ENCODE measurements at regions not wholly inside any gene's neighbourhood (a gene's known extent, or its start where the extent isn't known, plus 50 kb on each side); places are given as distances from the start of the nearest gene placed in this dataset.

DNA sequence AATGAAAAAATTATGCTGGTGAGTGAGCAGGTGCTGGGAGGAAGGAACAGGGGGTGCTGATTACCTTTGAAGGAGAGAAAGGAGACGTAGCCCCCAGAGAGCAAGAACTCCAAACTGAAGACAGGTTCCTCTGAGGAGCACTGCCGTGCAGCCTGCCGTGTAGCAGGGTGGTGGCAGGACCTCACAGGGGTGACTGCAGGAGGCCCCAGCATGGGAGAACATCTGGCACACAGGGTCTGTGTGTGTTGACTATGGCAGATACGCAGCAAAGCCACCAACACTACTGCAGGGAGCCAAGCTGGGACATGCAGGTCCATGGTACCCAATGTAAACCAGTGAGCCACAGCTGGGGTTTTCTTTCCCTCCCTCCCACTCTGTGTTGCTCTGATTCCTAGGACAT is 192.1 kb upstream of the PDE1C start:
- DNase-seq: no peak

DNA sequence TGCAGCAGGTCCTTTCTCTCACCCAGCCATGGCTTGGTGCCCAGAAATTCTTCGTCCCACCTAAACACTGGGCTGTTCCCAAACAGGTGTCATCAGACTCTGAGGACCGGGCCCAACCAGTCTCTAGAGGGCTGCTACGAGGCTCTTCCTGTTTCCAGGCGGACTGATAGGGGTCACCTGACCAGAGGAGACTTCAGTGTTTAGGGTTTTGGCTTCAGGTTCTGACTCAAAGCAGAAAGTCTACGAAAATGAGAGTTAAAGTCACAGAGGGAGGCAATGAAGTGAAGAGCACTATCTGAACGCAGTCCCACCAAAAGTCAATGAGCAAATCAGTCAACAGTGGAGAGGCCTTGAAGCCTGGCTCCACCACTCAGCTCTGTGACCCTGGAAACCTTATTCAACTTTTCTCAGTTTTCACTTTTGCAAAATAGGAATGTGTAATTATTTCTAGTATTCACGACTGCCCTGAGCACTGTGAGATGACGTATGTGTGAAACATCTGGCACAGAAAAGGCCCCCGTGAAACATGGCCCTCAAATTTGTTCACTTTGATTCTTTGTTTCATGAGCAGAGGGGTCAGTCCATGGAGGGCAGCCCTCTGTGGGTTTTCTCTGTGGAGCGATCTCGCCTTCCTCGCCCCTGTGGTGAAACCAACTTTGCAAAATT is 189.9 kb upstream of the PDE1C start:
- DNase-seq: no peak

DNA sequence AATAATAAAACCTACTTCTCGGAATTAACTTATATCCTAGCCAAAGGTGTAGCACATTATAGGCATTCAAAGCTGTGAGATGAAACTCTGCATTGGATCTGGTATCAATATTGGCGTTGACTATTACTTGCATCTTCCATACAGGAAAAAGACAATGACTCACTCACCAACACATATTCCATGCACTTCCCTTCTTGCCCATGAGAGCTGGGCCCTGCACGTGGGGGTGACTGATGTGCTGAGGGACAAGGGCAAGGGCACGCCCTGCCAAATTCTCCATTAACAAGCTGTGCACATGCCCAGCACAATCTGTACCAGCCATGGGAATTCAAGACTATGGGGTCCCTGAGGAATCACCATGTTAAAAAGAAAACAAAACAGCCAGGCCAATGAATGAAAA is 188.1 kb upstream of the PDE1C start:
- no peak for DNase-seq

DNA sequence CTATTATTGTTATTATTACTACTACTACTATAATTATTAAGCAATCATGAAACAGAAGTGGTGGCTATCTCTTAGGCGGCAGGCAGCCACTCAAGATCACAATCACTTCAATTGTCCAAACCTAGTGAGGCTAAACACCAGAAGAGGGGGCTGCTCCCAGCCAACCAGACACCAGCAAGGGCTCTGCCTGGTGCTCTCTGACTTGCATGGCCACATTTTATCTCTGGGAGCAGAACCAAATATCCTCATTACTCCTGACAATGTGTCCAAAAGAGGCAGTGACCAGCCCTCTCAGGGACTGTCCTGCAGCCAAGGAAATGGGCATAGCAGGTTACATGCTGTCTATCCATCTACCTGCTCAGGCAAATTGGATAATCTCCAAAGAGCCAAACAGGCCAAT is 187.4 kb upstream of the PDE1C start:
- DNase-seq: no peak

DNA sequence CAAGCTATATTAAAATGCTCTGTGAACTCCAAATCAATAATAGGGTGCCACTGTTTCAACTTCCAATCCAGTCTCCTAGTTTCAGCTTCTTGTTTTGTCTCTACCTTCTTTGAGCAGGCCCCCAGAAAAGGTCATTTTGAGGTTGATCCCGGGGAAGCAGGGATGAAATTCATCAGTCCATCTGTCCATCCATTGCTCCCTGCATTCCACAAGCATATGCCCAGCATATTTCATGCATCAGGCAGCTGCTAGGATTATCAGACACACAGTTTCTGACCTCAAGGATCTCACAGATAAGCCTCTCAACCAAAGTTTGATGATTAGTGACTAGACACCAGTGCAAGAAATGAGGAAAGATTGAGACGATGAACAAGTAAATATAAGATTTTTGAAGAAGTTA is 186.6 kb upstream of the PDE1C start:
- no peak for DNase-seq

DNA sequence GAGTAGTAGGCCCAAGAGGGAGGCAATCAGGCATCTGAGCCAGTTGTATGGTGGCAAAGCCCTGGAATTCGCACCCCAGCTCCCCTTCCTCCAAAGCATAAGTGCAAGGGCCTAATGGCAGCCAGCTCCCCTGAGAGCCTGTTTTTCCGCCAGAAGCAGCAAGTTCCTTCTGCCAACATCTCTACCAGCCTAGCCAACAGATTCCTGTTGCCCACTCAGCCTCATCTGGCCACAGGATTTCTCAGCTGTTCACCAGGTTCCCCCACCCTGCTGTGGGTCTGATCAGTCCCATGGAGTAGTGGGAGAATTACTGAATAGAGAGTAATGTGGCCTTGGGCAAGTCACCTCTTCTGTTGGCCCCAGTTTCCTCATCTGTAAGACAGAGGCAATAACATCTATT is 186.2 kb upstream of the PDE1C start:
- no peak for DNase-seq

DNA sequence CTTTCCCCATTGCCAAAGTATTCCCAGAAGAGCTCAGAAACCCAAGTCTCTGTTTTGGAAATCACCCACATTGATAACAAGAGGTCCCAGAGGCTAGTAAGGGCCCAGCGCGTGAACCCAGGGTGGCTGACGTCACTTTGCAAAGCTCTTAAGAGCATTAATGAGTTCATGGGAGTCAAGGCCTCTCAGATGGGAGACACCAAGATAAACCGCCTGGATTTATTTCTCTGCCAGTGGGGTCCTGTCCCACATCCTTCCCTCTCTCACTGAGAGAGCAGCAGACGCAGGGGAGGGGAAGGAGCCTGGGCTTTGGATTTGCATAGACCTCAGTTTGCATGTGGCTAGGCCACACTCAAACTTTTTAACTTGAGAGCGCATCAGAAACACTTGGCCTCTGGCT is 184.8 kb upstream of the PDE1C start:
- DNase-seq: no peak

DNA sequence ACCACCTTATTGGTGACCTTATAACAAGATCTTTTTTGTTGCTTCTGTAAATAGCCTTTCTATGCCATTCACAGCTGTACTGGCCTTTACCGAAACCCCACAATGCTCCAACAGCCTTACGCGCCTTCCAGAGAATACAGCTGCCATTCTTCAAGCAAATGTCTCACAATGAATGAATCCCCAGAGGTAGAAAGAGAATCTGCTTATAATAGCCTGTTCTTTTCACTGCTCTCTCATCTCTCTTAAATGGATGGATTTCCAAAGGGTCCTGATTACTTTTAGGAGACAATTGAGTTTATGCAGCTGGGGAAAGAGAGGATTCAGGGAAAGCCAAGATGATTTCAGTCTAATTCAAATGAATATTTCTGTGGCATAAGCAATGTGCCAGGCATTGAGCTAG is 183.1 kb upstream of the PDE1C start:
- no peak for DNase-seq

DNA sequence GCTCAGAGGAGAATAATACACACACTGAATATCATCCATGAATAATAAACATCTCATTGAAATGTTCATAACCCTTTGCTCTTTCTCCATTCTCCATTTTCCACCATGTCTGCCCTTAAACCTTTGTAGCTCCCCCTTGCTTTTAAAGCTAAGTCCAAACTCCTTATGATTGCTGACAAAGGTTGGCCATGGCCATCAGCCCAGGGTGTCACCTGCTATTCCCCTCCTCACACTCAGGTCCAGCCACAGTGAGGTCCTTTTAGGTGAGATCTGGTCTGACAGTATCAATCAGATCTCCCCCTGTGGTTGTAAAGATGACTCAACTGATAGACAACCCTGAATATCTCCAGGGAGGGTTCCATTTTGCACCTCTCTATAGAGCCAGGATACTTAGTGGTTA is 181.5 kb upstream of the PDE1C start:
- DNase-seq: no peak

DNA sequence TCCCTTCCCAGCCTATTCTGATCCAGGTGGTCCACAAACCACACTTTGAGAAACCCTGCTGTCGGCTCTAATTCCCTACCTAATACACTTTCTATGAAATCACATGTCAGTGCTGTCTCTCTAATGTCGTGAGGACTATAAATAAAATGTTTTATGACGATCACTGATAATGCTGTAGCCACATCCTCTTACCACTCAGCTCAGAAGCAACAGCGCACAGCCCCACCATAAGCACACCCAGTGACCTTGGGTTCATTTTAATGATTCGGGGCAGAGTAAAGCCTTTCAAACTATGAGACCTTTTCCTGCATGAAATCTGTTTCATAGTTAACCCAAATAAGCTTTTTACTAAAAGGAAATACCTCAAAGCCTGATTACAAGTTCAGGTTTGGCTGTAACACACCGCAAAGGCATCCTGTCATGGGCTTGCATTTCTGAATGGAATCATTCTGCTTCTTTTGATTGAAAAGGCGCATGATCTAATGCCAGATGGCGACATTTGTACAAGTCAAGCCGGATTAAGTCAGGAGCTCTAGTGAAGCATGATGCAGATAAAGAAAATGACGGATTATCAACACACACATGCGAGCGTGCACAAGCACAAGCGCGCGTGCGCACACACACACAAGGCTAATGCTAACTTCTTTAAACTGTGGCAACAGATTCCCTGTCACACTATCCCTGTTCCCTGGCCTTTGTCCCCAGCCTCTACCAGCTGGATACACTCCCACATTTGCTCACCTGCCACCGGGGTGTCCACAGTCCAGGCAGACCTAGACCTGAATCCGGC is 180.5 kb upstream of the PDE1C start:
- no peak for DNase-seq

DNA sequence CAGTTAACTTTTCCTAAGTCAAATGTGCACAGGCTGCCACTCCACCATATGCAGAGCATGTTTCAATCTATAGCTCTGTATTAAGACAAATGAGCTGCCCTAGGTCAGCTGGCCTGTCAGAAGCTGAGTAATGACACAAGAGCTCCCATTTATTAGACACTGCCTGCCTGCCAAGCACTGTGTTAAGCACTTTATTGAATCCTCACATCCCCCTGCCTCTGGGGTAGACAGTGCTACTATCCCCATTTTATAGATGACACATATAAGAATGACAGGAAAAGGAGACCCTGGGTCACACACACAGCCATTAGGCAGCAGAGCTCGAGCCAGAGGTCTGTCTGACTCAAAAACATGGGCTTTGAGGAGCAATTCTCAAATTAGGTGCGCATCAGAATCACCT is 179.8 kb upstream of the PDE1C start:
- no peak for DNase-seq

DNA sequence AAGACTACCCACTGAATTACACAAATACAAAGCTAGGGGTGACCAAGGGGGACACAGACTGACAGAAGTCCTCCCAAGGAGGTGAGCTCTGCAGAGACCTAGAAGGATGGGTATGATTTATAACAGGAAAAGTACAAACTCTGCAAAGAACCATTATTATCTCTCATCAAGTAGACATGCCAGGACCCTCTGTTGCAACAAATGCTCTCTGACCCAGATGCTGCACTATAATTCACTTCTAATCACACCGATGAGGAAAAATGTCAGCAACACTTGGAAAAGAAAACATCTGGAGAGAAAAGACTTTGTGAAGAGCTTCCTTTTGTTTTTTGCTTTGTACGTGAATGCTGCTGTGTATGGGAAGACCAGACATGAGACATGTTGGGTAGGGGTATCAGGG is 178.3 kb upstream of the PDE1C start:
- no peak for DNase-seq

DNA sequence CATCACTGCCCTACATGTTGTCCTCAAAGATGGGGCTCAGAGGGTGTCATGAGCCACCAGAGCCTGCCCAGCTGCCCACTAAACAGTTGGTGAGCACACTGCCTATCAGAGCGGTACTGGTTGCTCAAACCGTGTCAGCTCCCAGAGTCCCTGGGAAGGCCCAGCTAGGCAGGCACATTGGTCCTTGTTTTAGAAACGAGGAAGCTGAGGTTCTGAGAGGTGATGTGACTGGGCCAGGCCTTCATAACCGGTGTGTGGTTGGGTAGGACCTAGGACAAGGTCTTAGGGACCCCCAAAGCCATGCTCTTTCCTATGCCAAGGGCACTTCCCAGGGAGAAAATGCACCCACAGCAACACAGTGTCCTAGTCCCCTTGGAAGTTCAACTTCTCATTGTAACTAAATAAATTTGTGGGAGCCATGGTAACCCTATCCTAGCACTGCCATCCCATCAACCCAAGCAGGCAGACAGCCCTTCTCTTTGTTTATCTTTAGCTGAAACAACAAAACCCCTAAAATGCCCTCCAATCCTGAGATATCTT is 174.7 kb upstream of the PDE1C start:
- no peak for DNase-seq

DNA sequence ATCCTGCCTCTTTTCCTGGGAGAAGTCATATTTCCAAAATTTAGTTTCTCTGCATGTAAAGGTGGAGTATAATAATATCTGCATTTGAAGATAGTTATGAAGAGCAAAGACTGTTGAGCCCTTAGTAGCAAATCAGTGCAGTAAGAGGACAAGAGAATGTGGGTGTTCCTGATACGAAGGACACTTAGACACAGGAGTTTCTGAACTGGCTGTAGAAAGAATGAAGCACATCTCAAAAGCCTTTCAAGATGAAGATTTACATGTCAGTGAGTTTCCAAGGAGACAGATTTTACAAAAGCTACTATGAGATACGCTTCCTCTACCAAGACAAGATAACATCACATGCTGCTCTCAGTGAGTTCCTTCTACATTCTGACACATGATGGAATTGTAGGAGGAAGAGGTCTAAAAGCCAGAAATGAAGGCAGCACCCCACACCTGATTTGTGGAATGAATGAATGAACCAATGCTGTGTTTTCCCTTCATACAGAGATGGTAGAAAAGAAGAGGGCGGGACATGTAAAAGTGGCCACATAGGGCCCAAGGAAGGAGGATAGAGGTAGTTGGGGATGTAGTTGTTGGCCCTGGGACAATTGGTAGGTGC is 173.6 kb upstream of the PDE1C start:
- no peak for DNase-seq

DNA sequence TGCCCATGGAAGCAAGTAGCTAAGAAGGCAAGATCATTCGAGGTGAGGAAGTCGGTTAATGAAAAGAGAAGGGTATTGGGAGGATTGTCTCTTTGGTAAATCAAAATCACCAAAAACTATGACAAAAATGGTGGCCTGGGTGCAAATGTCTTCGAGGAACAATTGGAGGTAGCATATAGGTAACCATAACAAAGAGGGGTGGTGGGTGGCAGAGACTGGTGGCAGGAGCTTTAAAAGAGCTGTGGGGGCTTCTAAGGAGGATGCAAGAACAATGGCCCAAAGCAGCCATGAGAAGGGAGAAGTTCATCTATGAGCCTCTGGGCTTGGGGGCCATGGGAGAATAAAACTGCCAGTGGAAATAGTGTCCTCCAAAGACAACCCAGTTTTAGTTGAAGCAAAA is 172.2 kb upstream of the PDE1C start:
- DNase-seq: no peak

DNA sequence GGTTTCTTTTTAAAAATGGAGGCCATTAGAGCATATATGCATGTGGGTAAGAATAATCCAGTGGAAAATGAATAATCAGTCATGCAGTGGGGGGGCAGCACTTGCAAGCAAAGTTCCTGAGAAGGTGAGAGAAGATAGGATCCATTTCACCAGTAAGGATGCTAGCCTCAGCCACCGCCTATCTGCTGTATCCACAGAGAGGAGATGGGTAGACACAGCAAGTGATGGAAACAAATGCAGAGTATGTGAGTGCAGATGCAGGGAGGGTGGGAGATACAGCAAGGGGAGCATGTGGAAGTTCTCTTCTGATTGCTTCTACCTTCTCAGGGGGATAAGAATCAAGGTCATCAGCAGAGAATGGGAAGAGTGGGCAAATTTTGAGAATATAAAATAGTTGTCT is 171.4 kb upstream of the PDE1C start:
- no peak for DNase-seq

DNA sequence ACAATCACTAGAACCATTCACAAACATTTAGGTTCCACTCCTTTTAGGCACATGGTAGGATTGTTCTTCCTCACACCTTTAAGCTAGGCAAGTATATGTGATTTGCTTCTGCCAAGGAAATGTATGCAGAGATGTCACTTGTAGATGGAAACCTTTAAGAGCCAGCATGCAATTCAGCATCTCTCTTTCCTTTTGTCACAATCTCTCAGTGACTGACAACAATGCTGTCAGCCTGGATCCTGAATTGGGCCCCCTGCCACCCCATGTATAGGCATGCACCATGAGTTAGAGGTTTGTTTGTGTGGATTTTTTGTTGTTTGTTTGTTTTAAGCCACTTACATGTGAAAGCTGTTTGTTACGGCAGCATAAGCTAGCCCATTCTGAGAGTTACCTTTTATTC is 169.6 kb upstream of the PDE1C start:
- no peak for DNase-seq

DNA sequence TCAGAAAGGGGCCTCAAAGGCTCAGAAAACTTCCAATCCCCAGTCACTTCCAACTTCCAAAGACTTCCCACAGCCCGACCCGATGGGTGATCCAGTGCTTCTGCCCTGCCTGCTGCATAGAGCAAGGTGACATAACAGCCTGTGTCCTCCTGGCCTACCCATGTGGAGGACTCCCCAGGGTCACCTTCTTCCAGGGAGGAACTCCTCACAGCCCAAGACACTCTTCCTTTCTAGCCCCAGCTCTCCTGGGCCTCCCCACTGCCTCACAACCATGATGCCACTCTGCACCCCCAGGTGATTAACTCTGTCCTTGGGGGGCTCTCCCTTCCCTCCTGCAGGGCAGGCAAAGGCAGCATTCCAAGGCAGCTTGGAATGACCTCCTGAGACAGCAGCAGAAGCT is 158.4 kb upstream of the PDE1C start:
- no peak for DNase-seq

DNA sequence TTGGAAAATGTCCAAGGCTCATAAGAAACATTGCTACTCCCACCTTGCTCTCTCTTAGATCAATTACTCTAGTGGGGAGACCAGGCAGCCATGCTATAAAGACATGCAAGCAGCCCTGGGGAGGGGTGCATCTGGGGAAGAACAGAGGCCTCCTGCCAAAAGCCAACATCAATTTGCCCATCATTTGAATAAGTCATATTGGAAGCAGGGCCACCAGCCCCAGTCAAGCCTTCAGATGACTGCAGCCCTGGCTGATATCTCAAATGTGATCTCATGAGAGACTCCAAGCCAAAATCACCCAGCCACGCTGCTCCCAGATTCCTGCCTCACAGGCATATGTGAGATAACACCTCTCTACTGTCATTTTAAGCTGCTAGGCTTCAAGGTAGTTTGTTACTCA is 157.5 kb upstream of the PDE1C start:
- DNase-seq: no peak

DNA sequence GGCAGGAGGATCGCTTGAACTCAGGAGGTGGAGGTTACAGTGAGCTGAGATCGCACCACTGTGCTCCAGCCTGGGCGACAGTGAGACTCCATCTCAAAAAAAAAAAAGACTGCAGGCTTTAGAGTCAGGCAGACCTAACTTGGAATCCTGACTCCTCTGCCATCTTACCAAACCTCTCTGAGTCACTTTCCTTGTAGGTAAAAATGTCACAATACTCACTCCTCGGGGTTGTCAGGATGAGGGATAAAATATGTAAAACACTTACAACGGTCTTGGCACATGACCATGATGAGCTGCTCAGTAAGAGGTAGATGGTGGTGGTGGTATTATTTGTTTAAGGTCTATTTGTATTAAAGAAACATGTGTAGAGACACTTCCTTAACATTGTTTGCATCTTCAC is 154.1 kb upstream of the PDE1C start:
- no peak for DNase-seq

DNA sequence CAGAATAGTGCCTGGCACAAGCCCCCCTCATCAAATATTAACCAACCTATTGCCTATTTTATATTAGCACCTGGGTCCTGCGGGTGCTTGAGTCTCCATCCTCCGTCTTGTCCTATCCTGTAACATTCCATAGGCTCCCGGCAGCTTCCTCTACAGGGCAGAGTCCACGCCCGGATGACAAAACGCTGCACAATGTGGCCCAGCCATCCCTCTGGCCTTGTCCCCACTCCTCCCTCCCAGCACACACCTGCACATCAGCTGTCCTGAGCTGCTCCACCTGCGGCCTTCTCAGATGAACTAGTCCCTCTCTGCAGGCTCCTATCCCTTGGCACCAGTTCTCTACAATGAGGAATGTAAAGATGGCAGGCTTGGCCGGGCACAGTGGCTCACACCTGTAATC is 153.5 kb upstream of the PDE1C start:
- DNase-seq: no peak

DNA sequence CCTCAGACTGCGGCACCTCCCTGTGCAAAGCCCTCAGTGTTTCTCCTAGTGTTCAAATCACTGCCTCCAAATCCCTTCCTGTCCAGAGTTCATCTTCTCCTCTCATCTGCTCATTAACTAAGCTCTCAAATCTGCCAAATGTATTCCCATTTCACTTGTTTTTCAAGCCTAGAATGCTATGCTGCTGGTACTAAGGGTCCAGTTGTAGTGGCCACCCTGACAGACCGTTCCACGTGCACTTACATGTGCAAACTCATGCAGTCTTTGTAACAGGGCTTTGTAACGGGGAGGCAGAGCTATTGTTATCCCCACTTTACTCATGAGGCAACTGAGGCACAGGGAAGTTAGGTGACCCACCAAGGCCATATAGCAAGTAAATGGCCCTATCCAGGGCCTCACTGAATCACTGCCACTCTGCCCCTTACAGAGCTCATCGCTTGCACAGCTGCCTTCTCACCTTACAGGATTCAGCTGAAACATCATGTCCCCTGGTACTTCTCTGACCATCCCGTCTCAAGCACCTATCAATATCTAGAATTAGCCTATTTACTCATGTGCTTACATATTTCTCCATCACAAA is 153.0 kb upstream of the PDE1C start:
- DNase-seq: no peak

DNA sequence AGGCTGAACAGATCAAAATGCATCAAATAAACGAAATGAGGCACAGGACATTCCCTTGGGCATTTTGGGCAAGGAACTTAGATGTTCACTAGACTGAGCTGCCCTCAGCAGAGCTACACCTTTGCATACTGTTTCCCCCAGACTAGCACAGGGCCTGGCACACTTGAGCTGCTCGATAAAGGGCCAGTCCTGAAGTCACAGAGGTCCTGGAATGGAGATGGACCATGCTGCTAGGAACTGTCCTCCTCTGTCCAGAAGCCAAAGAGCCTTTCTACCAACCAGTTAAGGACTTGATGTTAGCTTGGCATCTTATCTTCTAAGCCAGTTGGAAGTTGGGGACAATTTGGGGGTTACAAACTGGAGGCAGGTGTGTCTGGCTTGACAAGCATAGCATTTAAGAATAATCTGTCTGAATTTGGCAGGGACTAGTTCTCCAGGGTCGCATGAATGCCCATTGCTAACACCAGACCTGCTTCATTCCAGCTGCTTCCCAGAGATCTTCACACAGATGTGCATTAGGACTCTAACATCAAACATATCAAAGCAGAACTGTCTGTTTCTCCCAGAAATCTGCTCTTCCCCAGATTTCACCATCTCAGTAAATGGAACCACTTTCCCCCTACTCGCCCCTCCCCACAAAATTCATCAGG is 152.2 kb upstream of the PDE1C start:
- DNase-seq: no peak
